Thoracic aorta (tissue), 2 donors: ENCODE measurements at regions not wholly inside any gene's neighbourhood (a gene's known extent, or its start where the extent isn't known, plus 50 kb on each side); places are given as distances from the start of the nearest gene placed in this dataset.

Experiments
- ATAC-seq: fragments of 150-250 bp; one replicate; pipeline ENCODE4 v1.8.0; 2017; ENCODE audit warnings: low read depth; ENCODE audit not compliant: insufficient number of reproducible peaks, low FRiP score
- DNase-seq: peaks from one replicate; pipeline ENCODE4 v3.0.0-alpha.2; 2020; ENCODE audit warnings: low spot score
- H3K27ac ChIP-seq, 2 donors: fragments of 200-600 bp; sonication (generic); 1 replicate in 1 of 2; 2 replicates in 1 of 2; pipeline ENCODE4 v1.5.1; 2016; ENCODE audit warnings: mild to moderate bottlenecking in 2 of 2, moderate library complexity in 2 of 2
- H3K27me3 ChIP-seq: fragments of 200-600 bp; sonication (generic); replicated peaks from 2 replicates; pipeline ENCODE4 v1.6.0; 2016; ENCODE audit warnings: mild to moderate bottlenecking; ENCODE audit not compliant: insufficient read depth
- H3K36me3 ChIP-seq: fragments of 200-600 bp; sonication (generic); one replicate; pipeline ENCODE4 v1.5.1; 2016
- H3K4me1 ChIP-seq, 2 donors: fragments of 200-600 bp; sonication (generic); 1 replicate in 1 of 2; 2 replicates in 1 of 2; pipeline versions ENCODE4 v1.5.1 to v1.6.0; 2016; ENCODE audit warnings: low read depth in 2 of 2, mild to moderate bottlenecking in 1 of 2; ENCODE audit not compliant: control insufficient read depth in 1 of 2
- H3K4me3 ChIP-seq: fragments of 200-600 bp; sonication (generic); 2 replicates; pipeline ENCODE4 v1.5.1; 2016; ENCODE audit warnings: mild to moderate bottlenecking
- H3K9me3 ChIP-seq: fragments of 200-600 bp; sonication (generic); 2 replicates; pipeline ENCODE4 v1.5.1; 2016
- CTCF ChIP-seq: fragments of 200-600 bp; sonication (generic); IDR thresholded peaks from one replicate; pipeline ENCODE4 v1.5.1; 2019; ENCODE audit warnings: antibody characterized with exemption

DNA sequence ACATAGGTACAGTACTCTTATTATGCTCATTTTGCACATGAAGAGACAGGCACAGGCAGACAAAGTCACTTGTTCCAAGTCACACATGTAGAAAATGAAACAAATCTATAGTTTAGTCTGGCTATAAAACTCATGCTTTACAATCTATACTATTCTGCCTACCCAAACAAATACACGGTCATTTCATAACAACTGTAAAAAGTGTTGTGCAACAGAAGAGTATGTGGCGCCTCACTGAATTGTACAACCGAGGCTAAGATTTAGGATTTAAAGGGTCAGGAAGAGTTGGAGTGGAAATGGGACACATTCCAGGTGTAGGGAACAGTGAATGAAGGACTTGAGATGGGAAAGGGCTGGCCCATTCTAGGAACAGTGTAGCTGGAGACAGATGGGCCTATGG is 82.9 kb upstream of the TRIO start:
- no peak for TF ChIP-seq CTCF
- no peak overlapping the region for H3K27ac ChIP-seq
- H3K4me3 ChIP-seq = no peak overlapping the region
- no peak for DNase-seq
- H3K4me1 ChIP-seq = no peaks in the 10 kb centered on the region
- ATAC-seq = no peak
- no peaks in the 10 kb centered on the region for H3K36me3 ChIP-seq
- no peaks in the 10 kb centered on the region for H3K9me3 ChIP-seq
- no peaks in the 10 kb centered on the region for H3K27me3 ChIP-seq

DNA sequence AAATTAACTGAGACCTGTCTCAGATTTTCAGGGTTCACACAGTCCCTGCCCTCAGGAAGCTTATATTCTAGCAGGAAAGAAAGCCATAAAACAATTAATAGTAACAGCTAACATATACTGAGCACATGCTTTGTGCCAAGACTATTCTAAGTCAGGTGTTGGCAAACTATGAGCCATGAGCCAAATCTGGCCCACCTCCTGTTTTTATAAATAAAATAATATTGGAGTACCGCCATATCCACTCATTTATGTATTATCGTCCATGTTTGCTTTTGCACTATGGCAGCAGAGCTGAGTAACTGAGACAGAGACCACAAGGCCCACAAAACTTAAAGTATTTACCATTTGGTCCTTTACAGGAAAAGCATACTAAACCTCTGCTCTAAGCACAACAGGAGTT is 83.3 kb upstream of the TRIO start:
- Histone ChIP-seq H3K27ac (no peak overlapping the region), H3K9me3 (no peaks in the 10 kb centered on the region), H3K4me3 (no peak overlapping the region), H3K27me3 (no peaks in the 10 kb centered on the region), H3K4me1 (no peaks in the 10 kb centered on the region), H3K36me3 (no peaks in the 10 kb centered on the region)
- TF ChIP-seq CTCF = no peak
- DNase-seq (no peak), ATAC-seq (no peak)

DNA sequence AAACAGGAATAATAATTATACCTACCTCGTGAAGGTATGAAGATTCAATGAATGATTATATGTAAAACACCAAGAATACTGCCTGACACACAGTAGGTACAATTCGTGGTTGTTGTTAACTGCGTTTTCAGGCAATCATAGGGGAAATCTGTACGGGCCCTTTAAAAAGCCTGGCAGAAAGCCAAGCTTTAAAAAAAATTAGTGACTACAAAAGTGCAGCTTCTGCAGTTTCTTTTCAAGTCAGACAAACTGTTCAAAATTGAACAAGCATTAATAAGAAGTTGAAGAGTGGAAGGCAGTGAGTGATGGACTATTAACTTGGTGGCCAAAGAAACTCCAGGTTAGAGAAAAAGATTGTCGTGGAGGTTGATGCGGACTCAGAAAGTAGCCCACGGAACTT is 85.9 kb upstream of the TRIO start:
- Histone ChIP-seq H3K27me3 (no peaks in the 10 kb centered on the region), H3K36me3 (no peaks in the 10 kb centered on the region), H3K4me3 (no peak overlapping the region), H3K4me1 (no peaks in the 10 kb centered on the region), H3K27ac (no peak overlapping the region), H3K9me3 (no peaks in the 10 kb centered on the region)
- DNase-seq (no peak), ATAC-seq (no peak)
- TF ChIP-seq CTCF = no peak

DNA sequence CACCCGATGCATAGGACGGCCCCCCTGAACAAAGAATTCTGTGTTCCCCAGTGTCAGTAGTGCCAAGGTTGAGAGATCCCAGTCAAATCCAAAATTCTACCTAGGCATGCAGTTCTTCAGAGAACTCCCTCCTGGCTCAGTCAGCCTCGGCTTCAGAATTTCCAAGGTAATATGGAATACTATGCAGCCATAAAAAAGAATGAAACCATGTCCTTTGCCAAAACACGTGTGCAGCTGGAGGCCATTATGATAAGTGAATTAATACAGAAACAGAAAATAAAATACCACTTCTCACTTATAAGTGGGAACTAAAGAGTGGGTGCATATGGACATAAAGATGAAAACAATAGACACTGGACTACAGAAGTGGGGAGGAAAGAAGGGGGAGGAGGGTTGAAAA is 87.1 kb upstream of the TRIO start:
- no peak for DNase-seq
- Histone ChIP-seq H3K9me3 (no peaks in the 10 kb centered on the region), H3K36me3 (no peaks in the 10 kb centered on the region), H3K4me1 (no peaks in the 10 kb centered on the region), H3K27me3 (no peaks in the 10 kb centered on the region), H3K27ac (no peak overlapping the region), H3K4me3 (no peak overlapping the region)
- TF ChIP-seq CTCF = no peak
- ATAC-seq = no peak

GRCh38 chr5:14054965-14055963 is 87.9 kb upstream of the TRIO start:
- no peak for TF ChIP-seq CTCF
- no peak overlapping the region for H3K4me3 ChIP-seq
- H3K27me3 ChIP-seq = no peaks in the 10 kb centered on the region
- no peaks in the 10 kb centered on the region for H3K36me3 ChIP-seq
- no peak for ATAC-seq
- no peak for DNase-seq
- no peaks in the 10 kb centered on the region for H3K9me3 ChIP-seq
- H3K4me1 ChIP-seq = no peaks in the 10 kb centered on the region
- H3K27ac ChIP-seq = no peak overlapping the region
